Natural killer cell treated with Interleukin-12 subunit alpha and Interleukin-12 subunit beta and Interleukin-15 and Interleukin-18, amount 100 ng/mL, for 72 hours (primary cell): ENCODE measurements at regions not wholly inside any gene's neighbourhood (a gene's known extent, or its start where the extent isn't known, plus 50 kb on each side); places are given as distances from the start of the nearest gene placed in this dataset.
A peak's percentile ranks its signal among the peaks of the same experiment; 100 is the strongest.

ENCODE experiments used
- ATAC-seq, 2 donors: fragments of 150-1000 bp; cut with Tn5 transposase in 1 of 2; sonication (Bioruptor Pico), chemical (Tn5 transposase) in 1 of 2; 2 replicates each; pipeline ENCODE4 v1.10.0; 2021
- DNase-seq: peaks from one replicate; pipeline ENCODE4 v3.0.0; 2022; ENCODE audit warnings: low spot score
- H3K27ac Mint-ChIP-seq, 2 donors: 1 replicate in 1 of 2; 2 replicates in 1 of 2; pipeline ENCODE4 v1.8.0; 2022; ENCODE audit warnings: mixed read lengths in 2 of 2, mild to moderate bottlenecking in 1 of 2, moderate library complexity in 1 of 2
- H3K27me3 Mint-ChIP-seq, 2 donors: 1 replicate in 1 of 2; 2 replicates in 1 of 2; pipeline ENCODE4 v1.8.0; 2022; ENCODE audit warnings: mixed read lengths in 2 of 2
- H3K36me3 Mint-ChIP-seq: one replicate; pipeline ENCODE4 v1.8.0; 2022; ENCODE audit warnings: mixed read lengths
- H3K4me1 Mint-ChIP-seq, 2 donors: 1 replicate in 1 of 2; 2 replicates in 1 of 2; pipeline ENCODE4 v1.8.0; 2022; ENCODE audit warnings: low read depth in 2 of 2, mixed read lengths in 2 of 2, mild to moderate bottlenecking in 1 of 2
- H3K4me3 Mint-ChIP-seq: one replicate; pipeline ENCODE4 v1.8.0; 2022; ENCODE audit warnings: mixed read lengths
- H3K9me3 Mint-ChIP-seq: 2 replicates; pipeline ENCODE4 v1.8.0; 2022; ENCODE audit warnings: mixed read lengths

DNA sequence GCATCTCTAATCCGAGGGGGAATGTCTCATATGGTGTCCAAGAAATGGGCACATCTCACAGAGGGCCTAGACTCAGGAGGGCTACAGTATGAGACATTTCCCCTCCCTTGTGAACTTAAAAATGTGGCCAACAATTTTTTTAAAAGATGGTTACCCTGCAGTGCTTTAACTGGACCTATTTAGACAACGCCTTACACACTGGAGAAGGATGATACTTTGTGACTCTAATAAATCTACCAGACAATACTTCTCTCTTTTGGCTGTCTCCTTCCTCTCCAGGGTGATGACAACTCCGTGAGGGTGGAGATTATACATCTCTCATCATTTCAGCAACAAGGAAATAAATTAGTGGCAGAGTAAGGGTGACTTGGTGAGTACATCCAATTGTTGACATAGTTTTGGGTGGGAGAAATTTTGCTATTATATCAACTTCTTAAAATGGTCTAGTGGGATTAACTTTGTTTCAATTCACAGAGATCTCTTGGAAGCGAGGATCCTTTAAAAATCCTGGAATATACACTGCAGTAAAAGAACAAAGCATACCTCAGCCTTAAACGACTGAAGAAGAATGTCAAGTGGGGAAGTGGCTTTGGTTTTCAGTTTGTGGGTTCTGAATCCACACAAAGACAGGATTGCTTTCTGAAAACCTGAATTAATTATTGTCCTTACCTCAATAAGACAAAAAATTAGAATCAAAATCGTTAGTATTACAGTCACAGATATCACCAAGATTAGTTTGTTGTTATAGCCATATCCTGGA lies 89.8 kb downstream of the KPNA2 start:
- Mint-ChIP-seq H3K4me3 (no peak overlapping the region), H3K4me1 (peaks cover 21 to 26% of the 10 kb centered on the region in 2 donors), H3K27ac (peak overlapping the region in 1 of 2 donors; percentile 12), H3K27me3 (no peaks in the 10 kb centered on the region), H3K36me3 (peaks cover 21% of the 10 kb centered on the region), H3K9me3 (peaks cover 3% of the 10 kb centered on the region)
- ATAC-seq (no peak), DNase-seq (no peak)

DNA sequence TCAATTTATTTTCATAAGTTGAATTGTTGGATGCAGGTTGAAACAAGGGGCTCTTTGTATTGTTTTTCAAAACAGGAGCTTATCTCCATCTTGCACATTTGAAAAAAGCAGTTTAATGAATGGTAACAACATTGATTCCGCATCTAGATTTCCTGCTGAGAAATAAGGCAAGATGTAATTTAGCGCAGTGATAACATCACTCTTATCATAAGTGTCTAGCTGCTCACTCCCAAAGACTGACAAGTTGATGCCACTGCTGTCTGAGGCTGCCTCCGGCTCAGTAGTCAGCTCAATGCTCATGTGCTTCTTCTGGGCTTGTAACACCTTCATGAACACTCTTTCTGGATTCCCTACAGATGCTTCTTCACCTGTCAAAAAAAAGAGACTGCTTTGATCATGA lies 92.4 kb downstream of the KPNA2 start:
- Mint-ChIP-seq H3K27me3 (no peaks in the 10 kb centered on the region), H3K4me3 (no peak overlapping the region), H3K4me1 (peaks cover 18 to 26% of the 10 kb centered on the region in 2 donors), H3K36me3 (peaks cover 14% of the 10 kb centered on the region), H3K27ac (peak overlapping the region in 1 of 2 donors; percentile 56), H3K9me3 (no peaks in the 10 kb centered on the region)
- ATAC-seq (no peak), DNase-seq (no peak)

DNA sequence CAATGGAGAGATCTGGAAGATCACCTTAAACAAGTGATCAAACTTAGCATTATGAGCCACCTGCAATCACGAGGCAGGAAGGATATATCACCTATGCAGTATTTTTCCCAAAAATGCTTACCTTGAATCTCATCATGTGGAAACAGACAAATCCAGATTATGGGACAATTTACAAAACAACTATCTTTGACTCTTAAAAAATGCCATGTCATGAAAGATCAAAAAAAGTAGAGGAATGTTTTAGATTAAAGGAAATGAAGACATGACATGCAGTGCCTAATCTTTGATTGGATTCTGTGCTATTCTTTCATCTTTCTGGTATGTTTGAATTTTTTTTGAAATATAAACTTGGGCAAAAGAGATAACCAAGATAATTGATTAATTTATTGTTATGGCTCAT lies 95.9 kb downstream of the KPNA2 start:
- DNase-seq = no peak
- Mint-ChIP-seq H3K27ac (no peak overlapping the region), H3K4me1 (peaks cover 7 to 8% of the 10 kb centered on the region in 2 donors), H3K27me3 (no peaks in the 10 kb centered on the region), H3K9me3 (no peaks in the 10 kb centered on the region), H3K4me3 (no peak overlapping the region), H3K36me3 (peaks cover 7% of the 10 kb centered on the region)
- no peak for ATAC-seq

DNA sequence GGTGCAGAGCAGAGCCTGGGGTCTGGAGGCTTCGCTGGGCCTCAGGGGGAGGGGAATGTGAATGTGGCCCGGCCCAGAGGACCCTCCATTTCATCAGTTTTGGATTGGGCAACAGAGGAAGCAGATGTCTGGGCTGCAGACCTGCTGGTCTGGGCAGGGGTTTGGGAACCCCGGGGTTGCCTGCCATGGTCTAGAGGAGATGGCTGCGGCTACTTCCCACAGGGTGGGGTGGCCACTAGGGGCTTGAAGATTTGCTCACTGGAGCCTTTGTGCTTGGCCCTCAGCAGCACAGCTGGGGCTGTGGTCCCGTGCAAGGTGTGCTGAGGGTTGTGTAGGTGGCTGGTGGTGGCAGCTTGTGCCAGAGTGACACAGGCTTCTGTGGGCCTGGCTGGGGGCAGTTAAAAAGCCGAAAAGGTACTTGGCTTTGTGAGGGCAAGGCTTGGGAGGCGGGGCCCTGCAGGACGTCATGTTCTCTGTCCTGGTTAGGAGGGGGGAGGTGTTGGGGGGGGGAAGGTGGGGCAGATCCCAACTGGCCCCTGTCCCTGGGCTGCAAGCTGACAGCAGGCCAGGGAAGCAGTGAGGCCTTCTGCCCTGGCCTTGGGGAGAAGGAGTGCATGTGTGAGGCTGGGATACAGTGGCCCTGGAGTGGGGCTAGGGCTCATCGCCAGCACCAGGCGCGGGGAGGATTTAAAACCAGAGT lies 98.0 kb downstream of the KPNA2 start:
- H3K27me3 Mint-ChIP-seq = no peaks in the 10 kb centered on the region
- DNase-seq = no peak
- no peaks in the 10 kb centered on the region for H3K4me1 Mint-ChIP-seq
- peak overlapping the region in 1 of 2 donors; percentile 48 for H3K27ac Mint-ChIP-seq
- ATAC-seq = peak in 1 of 2 donors; percentile 36
- no peaks in the 10 kb centered on the region for H3K9me3 Mint-ChIP-seq
- H3K4me3 Mint-ChIP-seq = no peak overlapping the region
- H3K36me3 Mint-ChIP-seq = no peaks in the 10 kb centered on the region

- Mint-ChIP-seq H3K27me3 (no peaks in the 10 kb centered on the region), H3K4me1 (no peaks in the 10 kb centered on the region), H3K36me3 (no peaks in the 10 kb centered on the region), H3K27ac (no peak overlapping the region), H3K9me3 (no peaks in the 10 kb centered on the region), H3K4me3 (no peak overlapping the region)
- ATAC-seq (peak in 1 of 2 donors; percentile 43), DNase-seq (no peak)
These were observed 98.6 kb downstream of the KPNA2 start for GRCh38 chr17:68134046-68134637.

DNA sequence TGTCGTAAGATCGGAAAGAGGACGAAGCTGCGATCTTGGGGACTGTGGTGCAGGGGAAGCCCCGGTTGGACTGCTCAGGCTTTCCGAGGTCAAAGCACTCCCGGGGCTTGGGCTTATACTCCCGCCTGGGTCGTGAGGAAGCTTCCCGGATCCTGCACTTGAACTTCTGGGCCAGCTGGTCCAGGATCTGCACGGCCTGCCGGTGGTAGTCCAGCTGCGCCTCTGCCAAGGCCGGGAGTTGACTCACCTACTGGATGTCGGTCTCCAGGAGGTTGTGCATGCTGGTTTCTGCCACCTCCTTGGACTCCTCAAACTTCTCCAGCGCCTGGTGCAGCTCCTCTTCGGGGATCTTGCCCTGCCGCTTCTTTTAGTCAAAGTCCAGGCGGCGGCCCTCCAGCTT lies 99.2 kb downstream of the KPNA2 start:
- H3K27ac Mint-ChIP-seq = no peak overlapping the region
- DNase-seq (no peak), ATAC-seq (no peak)
- H3K9me3 Mint-ChIP-seq = no peaks in the 10 kb centered on the region
- no peaks in the 10 kb centered on the region for H3K4me1 Mint-ChIP-seq
- H3K27me3 Mint-ChIP-seq = no peaks in the 10 kb centered on the region
- no peaks in the 10 kb centered on the region for H3K36me3 Mint-ChIP-seq
- H3K4me3 Mint-ChIP-seq = no peak overlapping the region

- H3K27me3 Mint-ChIP-seq = no peaks in the 10 kb centered on the region
- peak in 1 of 2 donors; percentile 36 for ATAC-seq
- no peaks in the 10 kb centered on the region for H3K9me3 Mint-ChIP-seq
- H3K4me1 Mint-ChIP-seq = no peaks in the 10 kb centered on the region
- no peak overlapping the region for H3K27ac Mint-ChIP-seq
- H3K36me3 Mint-ChIP-seq = no peaks in the 10 kb centered on the region
- no peak for DNase-seq
- H3K4me3 Mint-ChIP-seq = no peak overlapping the region
These were observed 99.8 kb downstream of the KPNA2 start for GRCh38 chr17:68135141-68135887.

GRCh38 chr17:68141050-68141449 lies 105.5 kb downstream of the KPNA2 start:
- H3K27me3 Mint-ChIP-seq = no peaks in the 10 kb centered on the region
- no peaks in the 10 kb centered on the region for H3K36me3 Mint-ChIP-seq
- H3K4me3 Mint-ChIP-seq = no peak overlapping the region
- no peaks in the 10 kb centered on the region for H3K9me3 Mint-ChIP-seq
- ATAC-seq = no peak
- no peak overlapping the region for H3K27ac Mint-ChIP-seq
- no peak for DNase-seq
- no peaks in the 10 kb centered on the region for H3K4me1 Mint-ChIP-seq

DNA sequence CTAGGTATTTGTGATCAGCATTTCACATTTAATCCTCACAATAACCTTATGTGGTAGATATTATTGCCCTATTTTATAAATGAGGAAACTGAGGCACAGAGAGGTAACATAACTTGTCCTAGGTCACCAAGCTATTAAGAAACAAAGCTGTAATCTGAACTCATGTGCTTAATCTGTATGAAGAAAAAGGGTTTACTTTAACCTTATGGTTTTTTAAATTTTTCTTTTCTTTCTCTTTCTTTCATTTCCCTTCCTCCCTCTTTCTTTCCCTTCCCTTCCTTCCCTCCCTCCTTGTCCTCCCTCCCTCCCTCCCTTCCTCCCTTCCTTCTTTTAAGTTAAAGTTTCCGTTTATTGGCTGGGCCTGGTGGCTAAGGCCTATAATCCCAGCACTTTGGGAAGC lies 105.2 kb upstream of the AMZ2 start:
- Mint-ChIP-seq H3K4me3 (no peak overlapping the region), H3K4me1 (no peaks in the 10 kb centered on the region)

GRCh38 chr17:68143425-68143824 lies 104.4 kb upstream of the AMZ2 start:
- Mint-ChIP-seq H3K9me3 (no peaks in the 10 kb centered on the region), H3K27me3 (no peaks in the 10 kb centered on the region), H3K27ac (no peak overlapping the region), H3K4me3 (no peak overlapping the region), H3K4me1 (no peaks in the 10 kb centered on the region), H3K36me3 (no peaks in the 10 kb centered on the region)
- ATAC-seq (no peak), DNase-seq (no peak)

More for the DNA sequence above, 105.2 kb upstream of the AMZ2 start:
- no peak for DNase-seq
- Mint-ChIP-seq H3K36me3 (no peaks in the 10 kb centered on the region), H3K27me3 (no peaks in the 10 kb centered on the region), H3K27ac (no peak overlapping the region), H3K9me3 (no peaks in the 10 kb centered on the region)
- ATAC-seq = no peak

DNA sequence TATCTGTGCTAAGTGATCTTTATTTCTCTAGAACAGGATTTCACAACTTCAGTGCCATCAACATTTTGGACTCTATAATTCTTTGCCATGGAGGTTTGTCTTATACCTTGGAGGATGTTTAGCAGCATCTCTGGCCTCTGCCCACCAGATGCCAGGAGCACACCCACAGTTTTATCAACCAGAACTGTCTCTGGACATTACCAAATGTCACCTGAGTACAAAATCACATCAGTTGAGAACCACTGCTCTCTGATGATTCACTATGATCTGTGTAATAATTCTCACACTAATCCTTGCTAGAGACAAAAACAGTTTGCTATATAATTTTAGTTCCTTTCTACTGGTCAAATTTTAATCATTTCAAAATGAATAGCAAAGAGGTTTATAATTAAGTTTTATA lies 102.8 kb upstream of the AMZ2 start:
- Mint-ChIP-seq H3K27me3 (no peaks in the 10 kb centered on the region), H3K27ac (no peak overlapping the region), H3K9me3 (no peaks in the 10 kb centered on the region), H3K4me1 (no peaks in the 10 kb centered on the region), H3K36me3 (no peaks in the 10 kb centered on the region), H3K4me3 (no peak overlapping the region)
- ATAC-seq = no peak
- no peak for DNase-seq

DNA sequence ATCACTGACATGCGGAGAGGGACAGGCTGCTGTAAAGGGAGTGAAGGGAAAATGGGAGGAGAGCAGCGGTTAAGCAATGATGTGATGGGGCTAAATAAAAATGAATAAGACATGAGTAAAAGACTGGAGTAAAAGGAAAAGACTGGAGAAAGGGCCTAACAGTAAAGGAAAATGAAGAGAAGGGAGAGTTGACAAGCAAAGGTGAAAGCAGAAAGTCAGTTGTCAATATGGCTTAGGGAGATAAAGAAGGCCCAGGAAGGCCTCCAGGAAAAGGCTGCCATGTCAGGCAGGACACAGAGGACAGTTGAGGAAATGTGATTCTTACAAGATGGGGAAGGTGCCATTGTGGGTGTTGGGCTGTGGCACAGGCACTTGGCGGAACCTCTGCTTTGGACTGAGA lies 98.9 kb upstream of the AMZ2 start:
- Mint-ChIP-seq H3K4me1 (no peaks in the 10 kb centered on the region), H3K27ac (no peak overlapping the region), H3K36me3 (no peaks in the 10 kb centered on the region), H3K4me3 (no peak overlapping the region), H3K27me3 (no peaks in the 10 kb centered on the region), H3K9me3 (no peaks in the 10 kb centered on the region)
- DNase-seq (no peak), ATAC-seq (no peak)

GRCh38 chr17:68152161-68152571 lies 95.7 kb upstream of the AMZ2 start:
- H3K4me3 Mint-ChIP-seq = no peak overlapping the region
- H3K4me1 Mint-ChIP-seq = no peaks in the 10 kb centered on the region
- DNase-seq = no peak
- no peak overlapping the region for H3K27ac Mint-ChIP-seq
- ATAC-seq = no peak
- H3K27me3 Mint-ChIP-seq = no peaks in the 10 kb centered on the region
- H3K9me3 Mint-ChIP-seq = no peaks in the 10 kb centered on the region
- H3K36me3 Mint-ChIP-seq = no peaks in the 10 kb centered on the region

- Mint-ChIP-seq H3K27me3 (no peaks in the 10 kb centered on the region), H3K36me3 (no peaks in the 10 kb centered on the region), H3K4me1 (no peaks in the 10 kb centered on the region), H3K4me3 (no peak overlapping the region), H3K27ac (no peak overlapping the region), H3K9me3 (no peaks in the 10 kb centered on the region)
- ATAC-seq (no peak), DNase-seq (no peak)
These were observed 92.2 kb upstream of the AMZ2 start for GRCh38 chr17:68155692-68156091.
